Ecto neural progenitor cell (in vitro differentiated cells): ENCODE measurements at regions not wholly inside any gene's neighbourhood (a gene's known extent, or its start where the extent isn't known, plus 50 kb on each side); places are given as distances from the start of the nearest gene placed in this dataset.
"Not testable (repeated sequence)": the region's sequence is repeated elsewhere in the genome, so short reads cannot be mapped to it uniquely, and the experiment has no call there.

ENCODE experiments used
- DNase-seq: peaks from one replicate; pipeline ENCODE4 v3.0.0-alpha.2; 2018; ENCODE audit warnings: low spot score

DNA sequence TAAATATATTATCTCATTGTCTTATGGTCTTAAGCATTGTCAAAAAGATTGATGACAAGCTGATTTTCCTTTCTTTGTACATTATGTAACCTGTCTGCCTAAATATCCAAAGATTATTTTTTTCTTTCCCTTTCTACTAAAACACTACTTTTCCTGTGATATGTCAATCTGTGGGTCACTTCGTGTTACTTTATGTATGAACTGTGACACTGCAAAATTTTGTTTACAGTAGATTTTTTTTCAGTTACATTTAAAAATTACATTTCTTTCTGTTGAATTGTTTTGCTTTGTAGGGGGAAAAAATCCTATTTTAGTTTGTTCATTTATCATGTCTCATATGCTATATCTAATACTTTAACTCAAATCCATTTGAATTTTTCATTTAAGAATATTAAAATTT, 392.3 kb upstream of the ATXN7L3B start:
- no peak for DNase-seq

DNA sequence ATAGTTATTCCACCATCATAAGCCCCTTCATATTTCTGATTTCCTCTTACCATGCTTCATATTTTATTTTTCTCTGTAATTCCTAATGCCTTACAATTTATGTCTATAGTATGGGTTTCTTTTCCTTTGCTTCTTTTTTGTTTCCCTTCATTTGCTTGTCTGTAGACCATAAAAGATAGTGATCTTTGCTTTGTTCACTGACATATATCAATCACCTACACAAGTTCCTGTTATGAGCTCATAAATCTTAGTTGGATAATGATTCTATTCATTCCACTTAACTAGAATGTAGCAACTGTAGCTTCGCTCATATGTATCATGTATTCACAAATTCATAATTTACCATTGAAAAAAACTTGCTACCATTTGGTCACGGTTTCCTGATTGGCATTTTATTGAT, 388.8 kb upstream of the ATXN7L3B start:
- DNase-seq = no peak

DNA sequence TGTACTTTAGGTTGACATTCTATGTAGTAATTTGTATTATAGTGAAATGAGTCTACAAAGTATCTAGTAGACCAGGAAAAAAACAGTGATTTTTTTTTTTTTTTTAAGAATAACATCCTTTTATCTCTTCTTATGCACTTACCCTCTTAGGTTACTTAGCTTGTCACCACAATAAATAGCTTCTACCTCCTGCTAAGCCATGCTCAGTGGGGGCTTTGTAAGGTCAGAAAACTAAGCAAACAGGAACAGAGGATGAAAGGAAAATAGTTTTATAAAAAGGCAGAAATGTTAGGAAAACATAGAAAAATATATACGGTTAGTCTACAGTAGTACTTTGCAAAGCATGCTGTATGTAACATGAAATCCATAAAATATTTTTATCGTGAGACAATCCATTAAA, 385.3 kb upstream of the ATXN7L3B start:
- no peak for DNase-seq

DNA sequence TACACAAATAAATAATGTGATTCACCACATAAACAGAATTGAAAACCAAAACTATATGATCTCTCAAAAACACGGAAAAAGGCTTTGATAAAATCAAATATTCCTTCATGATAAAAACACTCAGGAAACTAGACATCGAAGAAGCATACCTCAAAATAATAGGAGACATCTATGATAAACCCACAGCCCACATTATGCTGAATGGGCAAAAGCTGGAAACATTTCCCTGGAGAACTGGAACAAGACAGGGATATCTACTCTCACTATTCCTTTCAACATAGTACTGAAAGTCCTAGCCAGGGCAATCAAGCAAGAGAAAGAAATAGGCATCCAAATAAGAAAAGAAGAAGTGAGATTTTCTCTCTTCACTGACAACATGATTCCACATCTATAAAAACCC, 371.5 kb upstream of the ATXN7L3B start:
- no peak for DNase-seq

DNA sequence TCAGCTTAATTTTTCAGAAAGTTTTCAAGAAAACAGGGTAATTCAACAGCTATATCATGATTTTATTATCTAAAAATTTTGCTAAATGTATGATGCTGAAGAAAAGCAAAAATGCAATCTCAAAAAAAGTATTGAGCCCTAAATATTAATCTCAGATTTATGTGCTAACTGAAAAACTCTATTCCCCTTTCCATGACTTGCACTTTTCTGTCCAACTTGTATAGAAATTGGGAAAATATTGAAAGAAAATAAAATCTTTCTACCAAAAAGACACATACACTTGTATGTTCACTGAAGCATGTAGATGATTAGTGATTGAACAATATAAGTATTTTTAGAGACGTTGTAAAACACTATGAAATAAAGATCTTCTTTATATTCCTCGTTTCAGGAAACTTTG, 368.0 kb upstream of the ATXN7L3B start:
- DNase-seq = no peak

DNA sequence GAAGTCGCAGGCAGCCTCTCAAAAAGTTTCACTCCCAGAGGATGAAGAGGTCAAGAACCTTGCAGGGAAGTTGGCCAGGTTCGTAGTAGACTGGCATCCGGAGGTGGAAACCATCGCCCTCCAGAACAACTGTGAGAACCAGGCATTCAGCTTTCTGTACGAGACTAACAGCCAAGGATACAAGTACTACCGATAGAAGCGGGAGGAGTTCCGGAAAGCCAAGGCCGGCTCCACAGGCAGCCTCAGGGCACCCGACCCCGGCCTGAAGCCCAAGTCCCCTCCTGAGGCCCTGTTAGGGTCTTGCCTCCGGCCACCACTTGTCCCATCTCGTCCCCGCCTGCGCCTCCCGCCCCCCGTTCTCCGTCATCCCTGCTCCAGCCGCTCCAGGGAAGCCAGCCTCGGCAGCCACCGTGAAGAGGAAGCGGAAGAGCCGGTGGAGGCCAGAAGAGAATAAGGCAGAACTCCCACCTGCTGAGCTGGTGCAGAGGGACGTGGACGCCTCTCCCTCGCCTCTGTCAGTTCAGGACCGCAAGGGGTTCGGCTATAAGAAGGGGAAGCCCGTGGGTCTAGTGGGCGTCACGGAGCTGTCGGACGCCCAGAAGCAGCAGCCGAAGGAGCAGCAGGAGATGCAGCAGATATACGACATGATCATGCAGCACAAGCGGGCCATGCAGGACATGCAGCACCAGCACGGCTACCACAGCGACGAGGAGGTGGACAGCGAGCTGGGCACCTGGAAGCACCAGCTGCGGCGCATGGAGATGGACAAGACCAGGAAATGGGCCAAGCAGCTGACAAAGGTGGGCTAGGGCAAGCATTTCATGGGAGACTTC, 366.8 kb upstream of the ATXN7L3B start:
- DNase-seq = no peak

DNA sequence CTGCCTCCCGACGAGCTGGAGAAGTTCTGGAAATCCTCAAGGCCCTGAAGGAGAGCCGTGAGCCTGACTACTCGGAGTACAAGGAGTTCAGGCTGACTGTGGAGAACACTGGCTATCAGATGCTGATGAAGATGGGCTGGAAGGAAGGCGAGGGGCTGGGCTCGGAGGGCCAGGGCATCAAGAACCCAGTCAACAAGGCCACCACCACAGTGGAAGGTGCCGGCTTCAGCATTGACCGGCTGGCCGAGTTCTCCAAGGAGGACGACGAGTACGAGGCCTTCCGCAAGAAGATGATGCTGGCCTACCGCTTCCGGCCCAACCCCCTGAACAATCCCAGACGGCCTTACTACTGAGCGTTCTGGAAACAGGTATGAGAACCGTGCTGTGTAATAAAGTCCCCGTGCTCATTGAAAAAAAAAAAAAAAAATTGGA, 366.1 kb upstream of the ATXN7L3B start:
- DNase-seq = no peak

DNA sequence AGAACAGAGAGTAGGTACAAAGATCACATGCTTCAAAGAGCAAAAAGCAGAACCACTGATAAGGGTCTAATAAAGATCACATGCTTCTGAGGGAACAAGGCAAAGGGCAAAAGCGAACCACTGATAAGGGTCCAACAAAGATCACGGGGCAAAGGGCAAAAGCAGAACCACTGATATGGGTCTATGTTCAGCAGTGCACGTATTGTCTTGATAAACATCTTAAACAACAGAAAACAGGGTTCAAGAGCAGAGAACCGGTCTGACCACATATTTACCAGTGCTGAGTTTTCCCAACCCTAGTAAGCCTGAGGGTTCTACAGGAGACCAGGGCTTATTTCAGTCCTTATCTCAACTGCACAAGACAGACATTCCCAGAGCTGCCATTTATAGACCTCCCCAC, 362.7 kb upstream of the ATXN7L3B start:
- DNase-seq = not testable (repeated sequence)

DNA sequence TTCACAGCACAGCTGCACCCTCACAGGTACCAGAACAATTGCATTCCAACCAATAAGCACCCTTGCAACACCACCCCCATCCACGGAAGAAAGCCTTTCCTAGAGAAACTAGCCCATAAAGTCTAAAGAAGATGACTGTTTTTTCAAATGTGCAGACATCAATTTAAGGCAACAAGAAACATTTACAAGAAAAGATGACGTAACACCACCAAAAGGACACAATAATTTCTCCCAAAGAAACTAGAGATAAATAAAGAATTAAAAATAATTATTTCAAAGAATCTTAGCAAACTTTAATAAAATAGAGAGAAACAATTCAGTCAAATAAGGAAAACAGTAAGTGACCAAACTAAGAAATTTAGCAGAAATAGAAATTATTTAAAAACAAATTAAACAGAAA, 352.3 kb upstream of the ATXN7L3B start:
- no peak for DNase-seq

DNA sequence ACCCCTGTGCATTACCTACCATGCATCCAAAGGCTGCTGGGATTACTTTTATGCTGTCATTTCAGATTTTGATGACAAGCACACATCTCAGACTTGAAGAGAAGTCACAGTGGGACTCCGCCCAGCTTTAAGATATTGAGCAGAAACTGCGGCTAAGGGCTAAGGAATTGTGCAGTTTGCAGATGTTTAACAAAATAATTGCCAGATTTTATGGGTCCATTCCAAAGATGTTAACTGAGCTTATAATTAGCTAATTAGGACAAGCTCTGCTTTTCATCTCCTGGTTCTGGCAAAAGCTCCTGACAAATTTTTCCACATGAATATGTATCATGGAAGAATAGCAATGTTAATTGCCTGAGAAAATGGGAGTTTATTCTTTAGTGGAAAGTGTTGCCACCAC, 344.4 kb upstream of the ATXN7L3B start:
- DNase-seq = no peak

DNA sequence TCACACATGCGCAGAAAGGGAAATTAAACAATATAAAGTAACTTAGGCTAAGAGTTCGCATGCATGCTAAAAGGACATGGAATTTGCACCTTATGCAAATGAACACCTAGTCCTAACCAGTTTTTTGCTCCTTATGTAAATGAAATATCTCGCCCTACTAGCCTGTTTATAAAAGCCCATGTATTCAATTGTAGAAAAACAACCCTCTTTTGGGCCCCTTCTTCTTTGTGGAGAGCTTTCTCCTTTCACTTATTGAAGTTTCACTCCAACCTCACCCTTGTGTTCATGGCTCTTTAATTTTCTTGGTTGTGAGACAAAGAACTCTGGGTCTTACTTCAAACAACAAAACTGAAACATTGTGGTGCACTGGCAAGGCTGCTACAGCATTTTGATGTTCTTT, 333.4 kb upstream of the ATXN7L3B start:
- no peak for DNase-seq

DNA sequence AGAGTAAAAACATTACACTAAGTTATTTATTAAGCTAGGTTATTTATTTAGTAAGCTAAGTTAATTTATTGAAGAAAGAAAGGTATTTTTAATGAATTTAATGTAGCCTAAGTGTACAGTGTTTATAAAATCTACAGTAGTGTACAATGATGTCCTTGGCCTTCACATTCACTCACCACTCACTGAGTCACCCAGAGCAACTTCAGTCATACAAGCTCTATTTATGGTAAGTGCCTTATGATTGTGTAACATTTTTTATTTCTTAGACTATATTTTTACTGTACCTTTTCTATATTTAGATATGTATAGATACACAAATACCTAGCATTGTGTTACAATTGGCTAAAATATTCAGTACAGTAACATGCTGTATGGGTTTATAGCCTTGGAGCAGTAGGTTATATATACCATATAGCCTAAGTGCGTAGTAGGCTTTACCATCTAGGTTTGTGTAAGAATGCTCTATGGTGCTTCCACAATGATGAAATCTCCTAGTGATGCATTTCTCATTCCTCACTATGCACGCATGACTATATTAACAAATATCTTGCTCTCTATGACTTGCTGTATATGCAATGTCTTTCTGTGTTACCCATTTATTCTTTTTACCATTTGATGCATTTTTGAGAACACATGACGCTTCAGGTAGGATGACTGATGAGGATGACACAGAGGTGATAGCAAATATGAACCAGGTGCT, 309.6 kb upstream of the ATXN7L3B start:
- DNase-seq = no peak

DNA sequence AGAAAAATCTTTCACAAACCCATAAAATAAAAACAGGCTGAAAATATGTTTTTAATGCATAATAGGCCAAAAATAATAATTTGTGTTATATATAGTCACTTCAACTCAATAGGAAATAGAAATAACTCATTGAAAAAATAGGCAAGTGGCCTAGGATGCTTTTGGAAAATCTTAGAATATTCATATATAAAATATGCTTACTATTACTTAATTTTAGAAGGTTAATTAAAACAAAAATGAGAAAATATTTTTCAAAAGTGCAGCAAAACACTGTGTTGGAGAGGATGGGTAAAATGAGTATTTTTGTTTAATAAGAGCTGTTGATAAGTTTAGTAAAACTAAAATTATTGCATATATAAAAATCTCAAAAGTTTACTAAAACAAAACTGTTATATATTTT, 308.0 kb upstream of the ATXN7L3B start:
- no peak for DNase-seq

DNA sequence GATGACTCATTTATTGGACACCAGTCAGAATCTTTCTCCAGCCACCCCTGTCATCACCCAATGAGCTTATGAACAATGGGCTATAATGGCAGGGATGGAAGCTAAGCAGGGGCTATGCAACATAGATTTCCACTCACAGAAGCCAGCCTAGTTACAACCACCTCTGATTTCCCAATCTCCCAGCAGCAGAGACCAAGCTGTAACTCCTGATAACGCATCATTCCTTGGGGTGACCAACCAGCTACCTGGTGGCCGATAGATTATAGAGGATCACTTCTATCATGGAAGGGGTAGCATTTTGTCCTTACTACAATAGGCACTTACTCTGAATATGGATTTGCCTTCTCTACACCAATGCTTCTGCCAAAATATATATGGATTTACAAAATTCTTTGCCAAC, 302.3 kb upstream of the ATXN7L3B start:
- no peak for DNase-seq

DNA sequence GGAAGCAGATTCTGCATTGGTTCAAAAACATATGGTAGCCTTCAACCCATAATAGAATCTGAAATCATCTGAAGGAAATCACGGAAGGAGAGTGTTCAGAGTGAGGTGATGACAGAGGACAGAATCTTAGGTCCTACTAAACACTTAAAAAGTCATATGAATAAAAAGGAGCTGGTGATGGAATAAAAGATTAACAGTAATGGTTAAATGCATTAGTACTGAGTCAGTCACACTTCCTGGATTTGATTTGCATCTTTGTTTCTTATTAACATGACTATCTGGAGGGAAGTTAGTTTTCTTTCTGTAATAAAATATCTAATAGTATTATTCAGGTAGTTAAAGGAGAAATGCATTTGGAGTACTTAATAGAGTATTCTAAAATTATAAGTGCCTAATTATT, 296.3 kb upstream of the ATXN7L3B start:
- DNase-seq = no peak

DNA sequence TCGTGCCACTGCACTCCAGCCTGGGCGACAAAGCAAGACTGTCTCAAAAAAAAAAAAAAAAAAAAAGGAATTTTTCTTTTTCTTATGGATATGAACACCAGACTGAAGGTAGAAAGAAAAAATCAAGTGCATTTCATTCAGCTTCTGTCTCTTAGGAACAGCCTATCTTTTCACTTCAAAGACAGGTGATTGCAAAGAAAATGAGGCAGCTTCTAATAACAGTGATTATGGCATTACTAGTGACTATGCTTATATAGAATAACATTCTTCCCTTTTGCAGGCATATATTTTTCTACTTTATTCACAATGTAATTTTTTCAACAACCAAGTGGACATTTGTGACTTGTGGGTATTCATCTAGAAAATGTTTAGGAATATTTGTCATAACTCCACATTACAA, 295.5 kb upstream of the ATXN7L3B start:
- no peak for DNase-seq

DNA sequence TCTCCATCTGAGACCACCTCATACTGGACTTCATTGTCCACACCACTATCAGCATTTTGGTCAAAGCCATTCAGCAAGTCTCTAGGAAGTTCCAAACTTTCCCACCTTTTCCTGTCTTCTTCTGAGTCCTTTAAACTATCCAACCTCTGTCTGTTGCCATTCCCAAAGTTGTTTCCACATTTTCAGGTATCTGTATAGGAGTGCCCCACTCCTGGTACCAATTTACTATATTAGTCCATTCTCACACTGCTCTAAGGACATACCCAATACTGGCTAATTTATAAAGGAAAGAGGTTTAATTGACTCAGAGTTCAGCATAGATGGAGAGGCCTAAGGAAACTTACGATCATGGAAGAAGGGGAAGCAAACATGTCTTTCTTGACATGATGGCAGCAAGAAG, 292.2 kb upstream of the ATXN7L3B start:
- no peak for DNase-seq

DNA sequence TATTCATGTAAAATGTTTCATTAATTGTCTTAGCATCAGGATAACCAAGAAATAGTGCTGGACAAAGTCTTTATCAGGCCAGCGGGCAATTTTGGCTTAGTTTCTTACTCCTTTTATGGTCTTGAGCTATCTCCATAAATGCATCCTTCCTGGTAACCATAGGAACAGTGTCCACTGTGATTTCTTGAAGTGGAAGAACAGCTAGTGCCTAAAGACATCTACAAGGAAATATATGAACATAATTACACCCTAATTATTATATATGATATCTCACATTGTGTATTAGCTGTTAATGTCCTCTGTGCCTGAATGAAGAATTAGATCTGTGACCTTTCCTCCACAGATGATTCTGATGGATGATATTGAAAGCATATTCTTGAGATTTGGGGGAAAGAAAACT, 286.7 kb upstream of the ATXN7L3B start:
- DNase-seq = no peak

DNA sequence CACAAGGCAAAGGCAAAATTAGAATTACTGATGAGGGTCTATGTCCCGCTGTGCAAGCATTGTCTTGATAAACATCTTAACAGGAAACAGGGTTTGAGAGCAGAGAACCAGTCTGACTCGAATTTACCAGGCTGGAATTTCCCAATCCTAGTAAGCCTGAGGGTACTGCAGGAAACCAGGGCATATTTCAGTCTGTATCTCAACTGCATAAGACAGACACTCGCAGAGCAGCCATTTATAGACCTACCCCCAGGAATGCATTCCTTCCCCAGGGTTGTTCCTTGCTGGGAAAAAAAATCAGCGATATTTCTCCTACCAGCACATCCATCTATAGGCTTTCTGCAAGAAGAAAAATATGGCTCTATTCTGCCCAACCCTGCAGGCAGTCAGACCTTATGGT, 283.8 kb upstream of the ATXN7L3B start:
- DNase-seq = not testable (repeated sequence)

DNA sequence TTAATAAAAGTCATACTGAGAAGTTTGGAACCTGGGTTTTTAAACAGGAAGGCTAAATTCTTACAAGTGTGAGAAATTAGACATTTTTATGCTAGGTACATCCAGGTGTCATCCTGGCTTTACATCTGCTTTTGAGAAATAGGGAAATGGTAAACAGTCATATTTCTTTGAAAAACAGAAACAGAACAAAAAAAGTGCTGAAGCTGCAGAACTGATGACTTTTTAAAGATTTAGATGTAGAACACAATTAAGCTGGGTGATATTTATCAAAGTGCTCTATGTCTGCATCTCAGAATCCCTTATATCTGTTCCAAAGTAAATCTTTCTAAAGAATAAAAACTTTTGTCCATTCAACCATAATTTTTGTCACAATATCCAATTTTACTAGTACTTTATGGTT, 282.9 kb upstream of the ATXN7L3B start:
- DNase-seq = no peak

DNA sequence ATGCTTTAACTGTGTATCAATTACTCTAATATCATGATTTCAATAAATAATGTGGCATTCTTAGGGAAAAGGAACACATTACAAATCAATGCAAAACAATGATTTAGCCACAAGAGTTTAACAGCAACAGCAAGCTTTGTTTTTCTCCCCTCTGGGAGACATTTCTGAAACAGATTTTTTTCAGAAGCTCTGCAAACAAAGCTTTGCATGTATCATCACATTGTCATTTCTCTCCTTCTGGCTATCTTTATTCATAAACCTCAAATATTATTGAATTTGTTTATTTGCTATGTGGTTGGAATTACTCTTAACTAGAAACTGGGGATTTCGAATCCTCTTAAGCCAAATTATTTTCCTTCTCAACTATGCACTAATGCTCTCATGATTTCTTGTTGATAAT, 278.4 kb upstream of the ATXN7L3B start:
- no peak for DNase-seq

DNA sequence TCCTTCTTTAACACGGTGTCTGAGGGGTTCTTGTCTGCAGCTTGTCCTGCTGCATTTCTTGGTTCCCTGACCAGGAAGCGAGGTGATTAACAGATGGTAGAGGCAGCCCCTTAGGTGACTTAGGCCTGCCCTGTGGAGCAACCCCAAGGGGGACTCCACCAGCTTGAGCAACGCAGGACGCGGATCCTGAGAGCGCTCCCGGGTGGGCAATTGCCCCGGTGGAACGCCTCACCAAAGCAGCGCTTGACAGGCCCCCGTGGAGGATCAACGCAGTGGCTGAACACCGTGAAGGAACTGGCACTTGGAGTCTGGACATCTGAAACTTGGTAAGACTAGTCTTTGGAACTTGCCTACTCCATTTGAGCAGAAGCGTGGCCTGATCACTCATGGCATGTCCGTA, 272.9 kb upstream of the ATXN7L3B start:
- DNase-seq = no peak

DNA sequence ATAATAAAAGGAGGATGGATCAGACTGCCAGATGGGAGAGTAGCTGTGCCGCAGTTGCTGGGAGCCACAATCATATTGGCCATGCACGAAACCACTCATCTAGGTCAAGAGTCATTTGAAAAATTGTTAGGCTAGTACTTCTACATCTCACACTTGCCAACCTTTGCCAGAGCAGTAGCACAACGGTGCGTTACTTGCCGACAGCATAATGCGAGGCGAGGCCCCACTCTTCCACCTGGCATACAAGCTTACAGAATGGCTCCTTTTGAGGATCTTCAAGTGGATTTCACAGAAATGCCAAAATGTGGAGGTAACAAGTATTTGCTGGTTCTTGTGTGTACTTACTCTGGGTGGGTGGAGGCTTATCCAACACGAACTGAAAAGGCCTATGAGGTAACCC, 268.3 kb upstream of the ATXN7L3B start:
- DNase-seq = not testable (repeated sequence)

DNA sequence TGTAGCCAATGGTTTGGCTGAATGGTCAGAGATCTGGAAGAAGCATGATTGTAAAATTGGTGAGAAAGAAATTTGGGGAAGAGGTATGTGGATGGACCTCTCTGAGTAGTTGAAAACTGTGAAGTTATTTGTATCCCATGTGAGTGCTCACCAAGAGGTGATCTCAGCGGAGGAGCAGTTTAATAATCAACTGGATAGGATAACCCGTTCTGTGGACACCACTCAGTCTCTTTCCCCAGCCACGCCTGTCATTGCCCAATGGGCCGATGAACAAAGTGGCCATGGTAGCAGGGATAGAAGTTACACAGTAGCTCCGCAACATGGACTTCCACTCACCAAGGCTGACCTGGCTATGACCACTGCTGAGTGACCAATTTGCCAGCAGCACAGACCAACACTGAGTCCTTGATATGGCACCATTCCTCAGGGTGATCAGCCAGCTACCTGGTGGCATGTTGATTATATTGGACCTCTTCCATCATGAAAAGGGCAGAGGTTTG, 257.4 kb upstream of the ATXN7L3B start:
- no peak for DNase-seq
